Breast epithelium (tissue), 3 donors: ENCODE measurements at regions not wholly inside any gene's neighbourhood (a gene's known extent, or its start where the extent isn't known, plus 50 kb on each side); places are given as distances from the start of the nearest gene placed in this dataset.

ENCODE experiments used
- CTCF ChIP-seq, 3 donors: fragments of 450-650 bp; IDR thresholded peaks; one replicate each; pipeline ENCODE4 v1.5.1; 2016 to 2017; ENCODE audit warnings: antibody characterized with exemption in 3 of 3, mild to moderate bottlenecking in 3 of 3, moderate library complexity in 3 of 3
- POLR2A ChIP-seq: fragments of 450-650 bp; IDR thresholded peaks from one replicate; pipeline ENCODE4 v1.6.1; 2016; ENCODE audit warnings: antibody characterized with exemption, mild to moderate bottlenecking, moderate library complexity
- POLR2AphosphoS5 ChIP-seq, 3 donors: sonication (generic); formaldehyde crosslinking; IDR thresholded peaks; one replicate each; pipeline ENCODE4 v1.6.1; 2017; ENCODE audit warnings: antibody characterized with exemption in 3 of 3

- TF ChIP-seq POLR2AphosphoS5 (IDR thresholded peaks at IDR 0.05): no peak
- TF ChIP-seq CTCF (IDR thresholded peaks at IDR 0.05): no peak
- TF ChIP-seq POLR2A: no peak
These were observed 243.5 kb upstream of the LMO3 start for GRCh38 chr12:16849473-16849872.
